ENCODE measurements at regions not wholly inside any gene's neighbourhood (a gene's known extent, or its start where the extent isn't known, plus 50 kb on each side); places are given as distances from the start of the nearest gene placed in this dataset.

GRCh38 chr9:108477529-108478006 is 378.2 kb downstream of the ACTL7B start:
- TF ChIP-seq, protein P1, sequence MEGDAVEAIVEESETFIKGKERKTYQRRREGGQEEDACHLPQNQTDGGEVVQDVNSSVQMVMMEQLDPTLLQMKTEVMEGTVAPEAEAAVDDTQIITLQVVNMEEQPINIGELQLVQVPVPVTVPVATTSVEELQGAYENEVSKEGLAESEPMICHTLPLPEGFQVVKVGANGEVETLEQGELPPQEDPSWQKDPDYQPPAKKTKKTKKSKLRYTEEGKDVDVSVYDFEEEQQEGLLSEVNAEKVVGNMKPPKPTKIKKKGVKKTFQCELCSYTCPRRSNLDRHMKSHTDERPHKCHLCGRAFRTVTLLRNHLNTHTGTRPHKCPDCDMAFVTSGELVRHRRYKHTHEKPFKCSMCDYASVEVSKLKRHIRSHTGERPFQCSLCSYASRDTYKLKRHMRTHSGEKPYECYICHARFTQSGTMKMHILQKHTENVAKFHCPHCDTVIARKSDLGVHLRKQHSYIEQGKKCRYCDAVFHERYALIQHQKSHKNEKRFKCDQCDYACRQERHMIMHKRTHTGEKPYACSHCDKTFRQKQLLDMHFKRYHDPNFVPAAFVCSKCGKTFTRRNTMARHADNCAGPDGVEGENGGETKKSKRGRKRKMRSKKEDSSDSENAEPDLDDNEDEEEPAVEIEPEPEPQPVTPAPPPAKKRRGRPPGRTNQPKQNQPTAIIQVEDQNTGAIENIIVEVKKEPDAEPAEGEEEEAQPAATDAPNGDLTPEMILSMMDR (conservative IDR thresholded peaks at IDR 0.05 in 1 of 2, IDR thresholded peaks at IDR 0.05 in 1 of 2; ENCODE audit: extremely low read depth in 1 of 2, insufficient read depth in 1 of 2, low read depth in 1 of 2, low read length in 2 of 2) = no peak
- no peak for TF ChIP-seq EZH2 (IDR thresholded peaks at IDR 0.05; ENCODE audit: borderline replicate concordance, low read length)
